ENCODE measurements at regions not wholly inside any gene's neighbourhood (a gene's known extent, or its start where the extent isn't known, plus 50 kb on each side); places are given as distances from the start of the nearest gene placed in this dataset.
A peak's percentile ranks its signal among the peaks of the same experiment; 100 is the strongest.

GRCh38 chr17:77421630-77421972 lies 280.8 kb downstream of the SEC14L1 start:
- peaks cover 46 to 67% of the 10 kb centered on the region in 2 experiments for H3K36me3 ChIP-seq (replicated peaks in 1 of 2; ENCODE audit: control insufficient read depth in 1 of 2, insufficient read depth in 2 of 2, low read length in 2 of 2)
- 97% methylated on average over 13 of the region's 13 CpGs for WGBS (ENCODE audit: low lambda C conversion rate)

GRCh38 chr17:77422104-77422747 lies 281.5 kb downstream of the SEC14L1 start:
- DNase-seq (ENCODE audit: low spot score): no peak
- H3K27me3 ChIP-seq (ENCODE audit: control insufficient read depth in 1 of 2, insufficient read depth in 2 of 2, low read length in 2 of 2): no peaks in the 10 kb centered on the region
- H4K20me1 ChIP-seq (ENCODE audit: insufficient read depth, low read length): peaks cover 71% of the 10 kb centered on the region
- intact Hi-C loops (cut with micrococcal nuclease; ENCODE audit: unreplicated experiment) (no loop called here), in situ Hi-C loops (cut with HindIII; ENCODE audit: extremely low pct_ligation_motif_present, low pct_unique_long_range_greater_than_20kb) (no loop called here)
- H3K4me2 ChIP-seq (ENCODE audit: low read depth, low read length): no peak overlapping the region
- H3K36me3 ChIP-seq (replicated peaks in 1 of 2; ENCODE audit: control insufficient read depth in 1 of 2, insufficient read depth in 2 of 2, low read length in 2 of 2): peaks cover 44 to 68% of the 10 kb centered on the region in 2 experiments; a peak in 4 of 5 replicates
- H3K9ac ChIP-seq (ENCODE audit: insufficient read depth, low read depth, low read length): no peak overlapping the region
- no peak overlapping the region for H3K4me3 ChIP-seq (replicated peaks in 1 of 3; ENCODE audit: insufficient read depth in 1 of 3, low read depth in 2 of 3, low read length in 3 of 3)
- WGBS (ENCODE audit: low lambda C conversion rate): 97% methylated on average over 18 of the region's 18 CpGs
- no peak for TF ChIP-seq HDAC2 (CRISPR knock-in tag; IDR thresholded peaks at IDR 0.05)
- TF ChIP-seq RBM22 (optimal IDR thresholded peaks at IDR 0.05; ENCODE audit: low read length): peak; percentile 70
- TF ChIP-seq AGO2 (optimal IDR thresholded peaks at IDR 0.05; ENCODE audit: low read depth, low read length): peak; percentile 54
- 0 out of 4 replicates have a peak, but pooled peaks of 1 of the 2 experiments have one; percentile 13 for TF ChIP-seq POLR2A (IDR thresholded peaks at IDR 0.05; ENCODE audit: insufficient read depth in 1 of 2, low read depth in 2 of 2, low read length in 2 of 2)
- TF ChIP-seq ZNF362 (CRISPR knock-in tag; IDR thresholded peaks at IDR 0.05; ENCODE audit: borderline replicate concordance): no peak
- TF ChIP-seq ZNF407 (CRISPR knock-in tag; IDR thresholded peaks at IDR 0.05; ENCODE audit: not compliant biosample characterization): peak; percentile 78
- no peak for TF ChIP-seq REL (CRISPR knock-in tag; conservative IDR thresholded peaks at IDR 0.05)
- H2AFZ ChIP-seq (ENCODE audit: low read length): no peak overlapping the region
- FAIRE-seq: no peak
- H3K4me1 ChIP-seq (ENCODE audit: insufficient read depth, low read length): peaks cover 55% of the 10 kb centered on the region
- ChIA-PET POLR2A (no interaction called here), CTCF (ENCODE audit: low intra/inter-chr PET ratio, low total read pairs) (no interaction called here)
- H3K79me2 ChIP-seq (ENCODE audit: insufficient read depth, low read length): peaks cover 33% of the 10 kb centered on the region
- no TSS peak for BruUV-seq (replicated peaks)
- H3K27ac ChIP-seq (ENCODE audit: extremely low read length, insufficient read depth, low read length): no peak overlapping the region
- no peaks in the 10 kb centered on the region for H3K9me3 ChIP-seq (ENCODE audit: low read length)
- no peak for ATAC-seq

More at GRCh38 chr17:77421630-77421972, 280.8 kb downstream of the SEC14L1 start:
- no peak overlapping the region for H3K4me2 ChIP-seq (ENCODE audit: low read depth, low read length)
- FAIRE-seq (no peak), DNase-seq (ENCODE audit: low spot score) (no peak), ATAC-seq (no peak)
- H3K79me2 ChIP-seq (ENCODE audit: insufficient read depth, low read length): peaks cover 33% of the 10 kb centered on the region
- no peak overlapping the region for H3K27ac ChIP-seq (ENCODE audit: extremely low read length, insufficient read depth, low read length)
- no peaks in the 10 kb centered on the region for H3K27me3 ChIP-seq (ENCODE audit: control insufficient read depth in 1 of 2, insufficient read depth in 2 of 2, low read length in 2 of 2)
- no TSS peak for BruUV-seq (replicated peaks)
- no peak overlapping the region for H3K9ac ChIP-seq (ENCODE audit: insufficient read depth, low read depth, low read length)
- H2AFZ ChIP-seq (ENCODE audit: low read length): no peak overlapping the region
- intact Hi-C loops (cut with micrococcal nuclease; ENCODE audit: unreplicated experiment): no loop called here
- peaks cover 71% of the 10 kb centered on the region for H4K20me1 ChIP-seq (ENCODE audit: insufficient read depth, low read length)
- in situ Hi-C loops (cut with HindIII; ENCODE audit: extremely low pct_ligation_motif_present, low pct_unique_long_range_greater_than_20kb): no loop called here
- POLR2A ChIA-PET: no interaction called here
- peaks cover 55% of the 10 kb centered on the region for H3K4me1 ChIP-seq (ENCODE audit: insufficient read depth, low read length)
- no peak for TF ChIP-seq KDM5B (CRISPR knock-in tag; IDR thresholded peaks at IDR 0.05; ENCODE audit: borderline replicate concordance)
- H3K4me3 ChIP-seq (replicated peaks in 1 of 3; ENCODE audit: insufficient read depth in 1 of 3, low read depth in 2 of 3, low read length in 3 of 3): no peak overlapping the region
- CTCF ChIA-PET (ENCODE audit: low intra/inter-chr PET ratio, low total read pairs): no interaction called here
- H3K9me3 ChIP-seq (ENCODE audit: low read length): no peaks in the 10 kb centered on the region

All from HepG2 (cell line).